GM19351 (cell line): ENCODE measurements at regions not wholly inside any gene's neighbourhood (a gene's known extent, or its start where the extent isn't known, plus 50 kb on each side); places are given as distances from the start of the nearest gene placed in this dataset.

Experiments used
- ATAC-seq: cut with Tn5 transposase; IDR thresholded peaks from one replicate; pipeline ENCODE4 v1.9.1; 2021; ENCODE audit warnings: mild to moderate bottlenecking, moderate library complexity; ENCODE audit not compliant: unreplicated experiment

DNA sequence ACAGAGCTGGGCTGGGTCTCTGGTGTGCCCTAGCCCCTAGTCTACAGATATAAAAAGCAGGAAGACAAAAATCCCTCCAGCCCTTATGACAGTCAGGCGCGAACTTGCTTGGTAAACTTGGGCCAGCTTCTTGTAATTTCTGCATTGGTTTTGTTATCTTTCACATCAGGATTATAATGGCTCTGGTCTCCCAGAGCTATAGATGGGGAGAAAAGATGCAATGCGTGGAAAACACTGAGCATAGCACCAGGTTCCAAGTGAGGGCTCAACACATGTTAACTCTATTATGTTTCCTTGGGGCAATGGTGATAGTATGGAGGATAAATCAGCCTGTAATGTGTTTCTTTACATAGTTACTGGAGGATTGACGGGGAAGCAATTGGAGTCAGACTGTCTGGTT is 246.8 kb upstream of the KCNG1 start:
- ATAC-seq, result no peak

DNA sequence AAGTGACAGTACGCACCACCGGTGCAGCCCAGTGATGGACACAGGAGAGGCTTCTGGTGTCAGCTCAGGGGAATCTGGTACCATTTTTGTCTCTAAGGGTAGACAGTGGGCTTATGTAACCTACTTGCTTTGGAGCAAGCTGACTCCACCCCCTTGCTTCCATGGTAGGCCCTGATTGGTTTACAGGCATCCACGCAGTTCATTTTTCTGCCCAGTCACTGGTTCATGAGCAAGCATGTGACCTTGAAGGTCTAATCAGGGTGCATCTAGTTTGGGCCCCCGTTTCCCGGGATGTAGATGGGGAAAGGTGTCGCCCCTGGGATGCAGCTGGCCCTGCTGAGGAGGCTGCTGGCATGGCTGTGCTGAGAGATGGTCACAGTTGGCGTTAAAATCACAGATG is 244.8 kb upstream of the KCNG1 start:
- ATAC-seq, result no peak

DNA sequence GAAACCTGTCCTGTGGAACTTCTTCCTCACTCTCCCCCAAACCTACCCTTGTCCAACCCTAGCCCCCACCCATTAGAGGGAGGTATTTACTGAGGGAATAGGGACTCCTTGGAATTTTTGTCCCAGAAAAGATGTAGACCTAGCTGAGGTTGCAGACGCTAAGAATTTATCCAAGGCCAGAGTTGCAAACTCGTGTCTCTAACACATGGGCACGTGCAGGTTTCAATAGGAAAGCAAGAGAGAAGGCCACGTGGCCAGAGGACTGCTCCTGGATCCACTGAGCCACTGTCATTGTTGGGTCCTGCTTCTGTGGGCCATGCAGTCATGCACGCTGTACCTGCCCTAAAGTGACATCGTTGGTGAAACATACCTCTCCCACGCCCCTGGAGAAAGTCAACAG is 243.4 kb upstream of the KCNG1 start:
- no peak for ATAC-seq

DNA sequence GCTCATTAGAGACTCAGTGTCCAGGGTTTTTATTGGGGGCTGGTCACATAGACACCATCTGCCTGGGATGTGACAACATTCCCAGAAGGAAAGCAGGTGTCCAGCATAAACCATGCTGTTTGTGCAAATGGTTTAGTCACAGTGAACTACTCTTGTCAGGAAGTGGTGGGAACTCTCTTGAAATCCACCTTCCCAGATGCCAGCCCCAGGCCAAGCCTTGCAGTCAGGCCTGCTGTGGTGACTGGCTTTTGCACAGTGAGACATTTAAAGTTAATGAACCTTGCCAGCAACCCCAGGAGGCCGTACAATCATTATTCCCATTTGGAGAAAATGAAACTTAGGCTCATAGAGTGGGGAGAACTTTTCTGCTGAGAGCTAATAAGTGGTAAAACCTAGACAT is 242.5 kb upstream of the KCNG1 start:
- ATAC-seq, result no peak

DNA sequence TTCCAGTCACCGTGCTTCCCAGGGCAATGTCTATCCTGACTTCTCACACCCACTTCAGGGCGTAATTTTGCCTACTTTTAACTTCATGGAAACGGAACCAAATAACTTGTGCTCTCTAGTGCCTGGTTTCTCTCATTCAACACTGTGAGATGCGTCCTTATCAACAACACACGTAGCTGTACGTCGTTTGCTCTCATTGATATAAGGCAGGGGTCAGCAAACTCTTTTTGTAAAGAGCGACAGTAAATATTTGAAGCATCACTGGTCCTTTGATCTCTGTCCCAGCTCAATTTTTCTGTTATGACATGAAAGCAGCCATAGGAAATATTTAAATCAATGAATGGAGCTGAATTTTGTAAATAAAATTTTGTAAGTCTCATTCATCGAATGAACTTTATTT is 239.3 kb upstream of the KCNG1 start:
- ATAC-seq, result no peak

DNA sequence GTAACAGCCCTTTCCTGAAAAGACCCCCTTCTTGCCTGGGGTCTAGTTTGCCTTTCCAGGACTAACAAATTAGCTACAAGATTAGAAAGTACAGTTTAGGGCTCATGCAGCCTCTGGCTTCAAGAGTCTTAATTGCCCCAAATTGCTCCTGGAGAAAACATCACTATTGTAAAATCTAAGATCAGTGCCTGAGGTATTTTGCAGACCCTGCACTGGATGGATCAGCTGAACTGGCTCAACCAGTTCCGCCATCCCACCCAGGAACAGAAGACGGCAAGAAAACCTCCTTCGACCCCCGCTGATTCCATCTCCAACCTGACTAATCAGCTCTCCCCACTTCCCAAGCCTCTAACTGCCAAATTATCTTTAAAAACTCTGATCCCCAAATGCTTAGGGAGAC is 236.5 kb upstream of the KCNG1 start:
- no peak for ATAC-seq

DNA sequence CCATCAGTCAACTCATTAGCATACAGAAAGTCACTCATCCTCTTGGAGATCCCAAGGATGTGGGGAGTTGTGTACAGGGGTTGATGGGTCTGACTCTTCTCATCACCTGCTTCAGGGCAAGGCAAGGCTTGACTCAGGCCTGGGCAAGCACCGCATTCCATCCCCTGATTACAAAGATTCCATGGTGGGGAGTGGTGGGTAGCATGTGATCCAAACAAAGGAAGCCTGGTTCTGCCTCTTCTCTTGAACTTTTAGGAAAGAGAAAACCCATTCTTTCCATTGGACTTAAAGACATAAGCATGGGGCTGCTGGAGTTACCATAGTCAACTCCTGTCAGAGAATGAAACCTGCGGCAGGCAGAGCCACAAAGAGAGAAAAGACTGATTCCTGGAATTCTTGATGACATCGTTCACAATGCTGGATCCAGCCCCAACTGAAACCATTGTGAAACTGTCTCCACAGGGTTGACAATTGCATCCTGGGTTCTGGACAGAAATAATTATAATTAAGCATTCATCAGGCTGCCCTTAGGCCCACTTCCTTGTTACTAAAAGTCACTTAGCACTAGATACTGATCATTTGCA is 235.8 kb upstream of the KCNG1 start:
- no peak for ATAC-seq

DNA sequence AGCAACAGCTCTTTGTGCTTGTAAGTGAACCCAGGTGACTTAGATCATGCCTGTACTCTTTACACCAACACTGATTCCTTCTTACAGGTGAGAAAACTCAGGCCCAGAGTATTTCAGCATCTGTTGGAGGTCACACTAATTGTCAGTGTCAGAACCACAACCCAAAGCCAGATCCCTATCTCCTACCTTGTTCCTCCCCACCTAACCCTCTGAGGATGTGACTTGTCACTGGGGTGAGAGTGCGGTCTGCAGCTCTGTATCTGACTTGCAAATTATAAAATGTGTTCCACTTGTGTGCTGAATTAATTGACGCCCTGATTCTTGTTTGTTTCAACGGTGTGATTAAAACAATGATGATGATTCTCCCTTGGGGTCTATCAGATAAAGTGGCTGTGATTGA is 232.5 kb upstream of the KCNG1 start:
- no peak for ATAC-seq

DNA sequence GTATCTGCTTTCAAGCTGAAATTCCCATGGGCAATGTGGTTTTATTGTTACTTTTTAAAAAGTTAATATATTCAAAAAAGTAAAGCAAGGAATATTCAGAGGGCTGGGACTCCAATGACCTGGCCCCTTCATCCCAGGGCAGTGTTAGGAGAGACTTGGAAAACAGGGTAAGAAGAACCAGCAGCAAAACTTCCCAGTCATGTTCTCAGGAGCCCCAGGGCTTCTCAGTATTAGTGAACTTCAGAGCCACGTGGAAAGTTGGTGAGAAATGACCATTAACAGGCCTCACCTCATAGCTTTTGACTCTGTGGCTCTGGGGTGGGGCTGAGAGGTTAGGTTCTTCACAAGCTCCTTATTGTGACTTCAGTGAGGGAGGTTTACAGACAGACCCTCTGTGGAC is 230.4 kb upstream of the KCNG1 start:
- no peak for ATAC-seq

DNA sequence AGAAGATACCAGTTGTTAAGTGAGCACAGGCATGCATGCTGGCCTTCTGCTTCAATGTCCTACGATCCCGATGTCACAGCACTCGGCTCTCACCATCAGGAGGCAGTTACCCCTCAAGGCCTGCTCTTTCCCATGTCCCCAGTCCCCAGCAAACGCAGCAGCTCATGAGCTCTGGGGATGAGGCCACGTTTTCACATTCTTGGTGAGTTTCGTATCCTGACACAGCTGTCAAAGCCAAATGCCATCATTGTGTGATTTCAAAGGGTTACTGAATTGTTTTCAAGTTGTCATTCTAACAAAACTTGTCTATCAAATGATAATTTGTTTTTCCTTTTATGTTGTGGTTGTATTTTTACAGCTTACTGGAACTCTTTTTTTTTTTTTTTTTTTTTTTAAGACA is 226.9 kb upstream of the KCNG1 start:
- ATAC-seq, result no peak

DNA sequence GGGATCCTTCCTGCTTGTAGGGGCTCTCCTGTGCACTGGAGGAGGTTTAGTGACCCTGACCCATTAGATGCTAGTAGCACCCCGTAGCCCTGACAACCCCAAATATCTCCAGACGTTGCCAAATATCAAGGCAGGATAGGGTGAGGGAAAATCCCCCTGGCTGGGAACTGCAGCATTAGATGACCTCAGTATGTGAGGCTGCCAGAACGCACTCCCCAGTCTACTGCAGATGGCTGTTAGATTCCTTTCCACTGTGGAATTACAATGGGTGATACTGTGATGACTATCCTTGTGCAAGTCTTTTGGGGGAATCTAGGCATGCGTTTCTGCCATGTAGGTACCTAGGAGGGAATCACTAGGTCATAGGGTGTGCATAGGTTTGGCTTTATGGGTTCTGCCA is 226.3 kb upstream of the KCNG1 start:
- no peak for ATAC-seq

DNA sequence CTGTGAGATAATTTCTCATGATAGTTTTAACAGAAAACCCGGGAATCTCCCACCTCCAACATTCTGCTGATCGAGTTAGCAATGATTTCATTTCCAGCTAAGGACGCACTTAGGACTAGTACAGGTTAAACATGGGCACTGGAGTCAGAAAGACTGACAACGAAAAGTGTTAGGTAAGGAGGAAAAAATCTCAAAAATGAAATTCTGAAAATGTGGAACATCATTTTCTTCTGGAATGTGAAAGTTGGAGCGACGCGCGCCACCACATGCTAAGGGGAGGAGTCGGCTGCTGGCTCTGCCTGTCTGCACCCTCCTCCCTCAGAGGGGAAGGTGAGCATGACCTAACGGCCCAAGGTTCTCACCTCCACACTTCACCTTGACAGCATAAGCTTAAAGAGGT is 221.6 kb upstream of the KCNG1 start:
- no peak for ATAC-seq

DNA sequence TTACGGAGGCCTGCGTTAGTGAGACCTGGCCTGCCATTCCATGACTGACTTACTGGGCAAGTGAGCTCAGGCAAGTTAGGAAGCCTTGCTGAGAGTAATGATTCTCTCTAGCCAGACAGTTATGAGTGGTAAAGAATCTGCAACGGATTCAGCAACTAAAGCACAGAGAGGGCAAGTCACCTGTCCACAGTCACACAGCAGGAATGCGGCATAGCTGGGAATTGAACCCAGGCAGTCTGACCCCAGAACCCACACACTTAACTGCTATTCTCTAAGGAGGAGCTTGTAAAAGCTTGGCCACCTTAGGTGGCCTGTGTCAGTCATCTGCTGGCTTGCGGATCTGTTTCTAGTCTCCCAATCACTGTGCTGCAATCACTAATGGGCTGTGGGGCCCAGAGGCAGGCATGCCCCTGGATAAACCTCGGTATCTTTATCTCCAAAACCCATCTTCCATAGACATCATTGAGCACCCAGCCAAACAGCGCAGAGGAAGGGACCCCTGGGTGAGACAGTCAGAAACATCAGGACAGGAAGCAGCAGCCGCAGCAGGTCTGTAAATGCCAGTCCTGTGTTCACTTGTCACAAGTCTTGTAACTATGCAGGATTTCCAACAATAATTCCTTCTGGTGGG is 215.9 kb upstream of the KCNG1 start:
- ATAC-seq, result no peak

DNA sequence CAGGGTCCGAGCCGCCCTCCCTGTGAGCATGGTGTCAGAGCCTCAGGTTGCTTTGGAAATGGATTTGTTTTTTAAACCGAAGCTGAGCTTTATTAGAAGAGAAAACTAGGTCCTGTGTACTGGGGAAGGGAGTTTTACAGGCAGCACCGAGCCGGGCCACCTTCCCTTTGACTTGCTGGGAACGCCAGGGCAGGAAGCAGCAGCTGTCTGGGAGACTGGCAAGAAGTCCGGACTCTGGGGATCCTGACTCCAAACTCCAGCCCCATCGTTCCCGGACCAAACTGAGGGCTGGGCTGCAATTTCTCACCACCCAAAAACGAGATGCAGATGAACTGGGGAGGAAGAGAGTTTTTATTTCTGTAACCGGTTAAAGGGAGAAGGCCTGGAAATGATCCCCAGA is 214.9 kb upstream of the KCNG1 start:
- ATAC-seq, result no peak

DNA sequence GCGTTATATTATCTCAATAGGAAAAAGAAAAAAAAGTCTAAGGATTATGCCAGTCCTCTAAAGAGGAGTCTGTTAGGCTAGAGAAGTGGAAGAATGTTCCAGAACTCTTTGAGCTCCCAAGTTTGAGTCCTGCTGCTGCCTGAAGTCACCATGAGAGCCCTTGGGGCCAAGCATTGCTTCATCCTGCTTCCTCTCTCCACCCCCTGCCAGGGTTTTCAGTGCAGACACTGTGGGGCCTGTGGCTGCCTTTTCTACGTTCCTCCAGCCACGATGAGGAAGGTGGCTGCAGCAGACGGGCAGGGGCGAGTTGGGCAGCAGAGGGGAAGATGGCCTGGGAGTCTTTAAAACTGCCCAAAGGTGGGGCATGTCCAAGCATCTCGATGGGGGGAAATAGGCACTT is 214.4 kb upstream of the KCNG1 start:
- ATAC-seq, result no peak

DNA sequence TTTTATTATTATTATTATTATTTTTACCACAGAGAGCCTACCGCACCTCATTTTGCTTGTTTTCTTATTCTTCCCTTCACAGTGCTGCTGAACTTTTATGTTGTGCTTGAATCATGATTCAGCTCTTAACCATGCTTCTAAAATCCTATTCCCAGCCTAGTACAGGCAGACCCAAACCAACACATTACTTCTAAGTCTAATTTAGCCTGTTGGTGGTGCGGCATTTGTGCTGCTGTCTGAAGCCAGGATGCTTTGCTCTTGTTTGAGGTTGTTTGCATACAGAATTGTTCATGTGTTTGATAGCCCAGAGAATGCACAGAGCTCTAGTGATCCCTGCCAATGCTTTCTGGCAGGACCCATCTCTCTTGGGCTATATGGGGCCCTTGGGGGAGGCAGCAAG is 213.5 kb upstream of the KCNG1 start:
- ATAC-seq, result no peak

DNA sequence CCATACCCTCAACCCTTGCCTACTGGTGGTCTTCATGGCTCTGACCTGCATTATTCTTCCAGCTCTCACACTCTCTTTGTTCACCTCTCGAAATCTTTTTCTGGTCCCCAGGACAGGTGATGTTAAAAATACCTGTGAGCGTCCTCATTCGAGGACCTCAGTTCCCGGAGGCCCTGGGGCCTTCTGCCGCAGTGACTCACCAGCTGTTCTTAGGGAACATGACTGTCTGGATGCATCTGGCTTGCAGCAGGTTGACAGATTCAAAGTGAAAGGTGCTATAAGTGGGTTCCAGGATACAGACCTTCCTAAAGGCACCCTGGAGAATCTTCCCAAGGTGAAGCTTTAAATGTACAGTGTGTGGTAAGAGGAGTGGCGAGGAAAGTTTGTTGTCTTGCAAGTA is 210.4 kb upstream of the KCNG1 start:
- no peak for ATAC-seq

DNA sequence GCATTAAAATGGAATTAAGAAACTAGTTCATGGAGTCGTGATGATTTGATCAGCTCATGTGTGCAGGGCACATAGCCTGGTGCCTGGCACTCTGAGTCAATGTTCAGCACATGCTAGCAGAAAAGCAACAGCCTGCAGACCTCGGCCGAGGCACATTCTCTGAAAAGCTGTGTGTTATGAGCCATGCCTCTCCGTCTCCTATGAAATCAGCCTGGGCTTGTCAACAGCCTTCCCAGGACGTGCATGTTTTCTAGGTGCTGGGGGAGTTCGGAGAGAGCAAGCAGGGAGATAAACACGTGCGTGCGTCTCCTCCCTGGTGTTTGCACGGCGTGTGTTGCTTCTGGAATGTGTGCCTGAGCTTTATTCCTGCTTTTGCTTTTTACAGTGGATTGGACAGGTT is 207.8 kb upstream of the KCNG1 start:
- no peak for ATAC-seq

DNA sequence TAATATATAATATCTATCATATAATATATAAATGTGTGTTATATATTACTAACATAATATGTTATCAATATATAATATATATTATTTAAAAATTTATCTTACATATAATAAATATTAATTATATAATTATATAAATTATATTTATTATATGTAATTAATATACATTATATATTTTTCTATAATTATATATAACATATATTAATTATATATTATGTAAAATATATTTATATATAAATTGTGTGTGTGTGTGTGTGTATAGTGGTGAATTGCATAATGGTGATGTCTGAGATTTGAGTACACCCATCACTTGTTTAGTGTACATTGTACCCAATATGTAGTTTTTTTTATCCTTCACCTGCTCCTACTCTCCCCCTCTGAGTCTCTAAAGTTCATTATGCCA is 205.9 kb upstream of the KCNG1 start:
- no peak for ATAC-seq

DNA sequence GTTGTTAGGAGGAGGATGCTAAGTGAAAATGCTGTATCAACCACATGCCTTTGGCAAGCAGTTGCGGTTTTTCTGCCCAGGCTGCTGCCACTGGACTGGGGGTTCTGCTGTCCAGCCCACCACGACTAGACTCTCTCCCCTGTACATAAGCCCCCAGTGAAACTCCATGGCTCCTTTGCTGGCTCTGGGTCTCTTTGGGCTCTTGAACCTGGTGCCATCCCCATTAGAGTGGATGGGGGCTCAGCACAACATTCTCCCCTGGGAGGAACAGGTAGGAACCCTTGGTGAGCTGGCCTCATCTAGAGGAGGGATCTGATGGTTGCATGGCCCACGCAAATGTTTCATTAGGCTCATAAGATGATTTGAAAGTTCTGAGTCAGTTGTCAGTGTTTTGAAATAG is 204.8 kb upstream of the KCNG1 start:
- ATAC-seq, result no peak

DNA sequence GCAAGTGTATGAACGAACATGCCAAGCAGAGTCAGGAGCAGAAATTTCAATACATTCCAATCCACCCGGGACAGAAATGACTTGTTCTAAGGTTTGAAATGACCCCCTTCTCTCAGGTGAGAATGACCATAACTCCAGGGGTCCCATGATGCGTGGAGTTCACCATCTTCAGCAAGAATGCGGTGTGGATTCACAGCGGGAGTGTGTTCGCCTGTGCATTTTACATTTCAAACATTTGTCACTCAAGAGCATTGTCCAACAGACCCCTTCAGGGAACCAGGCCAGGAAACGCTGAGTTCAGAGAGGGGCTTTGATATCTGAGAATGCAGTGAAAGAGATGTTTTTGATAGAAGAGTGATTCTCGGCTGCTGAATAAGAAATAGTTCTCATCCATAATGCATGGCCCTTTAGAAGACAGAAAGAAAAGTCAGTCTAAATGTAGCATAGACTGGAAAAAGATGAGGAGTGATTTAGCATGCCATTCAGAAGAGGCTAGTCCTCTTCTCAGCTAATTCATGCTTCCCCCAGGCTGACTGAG is 200.3 kb upstream of the KCNG1 start:
- ATAC-seq, result no peak

DNA sequence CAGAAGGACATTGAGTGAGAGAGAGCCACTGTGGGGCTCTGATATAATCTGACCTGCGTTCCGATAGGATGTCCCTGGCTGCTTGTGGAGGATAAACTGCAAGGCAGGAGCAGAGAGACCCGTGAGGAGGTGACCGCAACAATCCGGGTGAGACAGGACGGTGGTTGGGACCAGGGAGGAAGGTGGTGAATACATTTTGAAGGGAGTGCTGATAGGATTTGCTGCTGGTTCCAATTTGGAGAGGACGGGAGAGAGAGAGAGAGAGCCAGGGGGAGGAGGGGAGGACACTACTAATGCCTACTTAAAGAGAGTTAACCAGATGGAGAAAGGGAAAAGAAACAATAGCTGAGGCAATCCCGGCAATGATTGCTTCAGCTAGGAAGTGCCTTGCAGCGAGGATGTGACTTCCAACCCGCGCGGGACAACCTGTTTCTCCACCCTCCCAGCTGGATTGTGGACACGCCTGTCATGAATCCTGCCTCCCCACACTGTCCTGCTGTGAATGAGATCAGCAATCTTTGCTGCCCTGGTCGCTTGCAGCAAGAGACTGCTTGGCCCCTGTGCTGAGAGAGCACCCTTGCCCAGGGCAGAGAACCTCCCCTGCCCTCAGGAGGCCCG is 199.0 kb upstream of the KCNG1 start:
- no peak for ATAC-seq

DNA sequence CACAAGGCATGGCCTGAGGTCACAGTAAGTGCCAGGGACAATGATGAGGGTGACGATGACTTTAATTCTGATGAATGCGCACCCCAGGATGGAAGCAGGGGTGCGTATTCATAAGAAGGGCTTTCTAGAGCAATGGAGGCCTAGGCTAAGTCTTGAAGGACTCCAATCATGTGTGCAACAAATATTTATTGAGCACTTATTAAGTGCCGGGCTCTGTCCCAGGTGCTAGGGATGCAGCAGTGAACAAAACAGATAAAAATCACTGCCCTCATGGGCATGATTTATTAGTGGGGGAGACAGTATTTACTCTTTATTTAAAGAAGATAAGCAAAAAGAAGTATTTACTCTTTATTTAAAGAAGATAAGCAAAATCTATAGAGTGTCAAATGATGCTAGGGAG is 198.2 kb upstream of the KCNG1 start:
- no peak for ATAC-seq
